Stimulated activated CD4-positive, alpha-beta T cell treated with anti-CD3 and anti-CD28 coated beads, Interleukin-1b, Interleukin-23, amount 100 ng/mL, for 24 hours (primary cell): ENCODE measurements at regions not wholly inside any gene's neighbourhood (a gene's known extent, or its start where the extent isn't known, plus 50 kb on each side); places are given as distances from the start of the nearest gene placed in this dataset.
"Not testable (repeated sequence)": the region's sequence is repeated elsewhere in the genome, so short reads cannot be mapped to it uniquely, and the experiment has no call there.

Experiments
- DNase-seq, 4 experiments: peaks; one replicate each; pipeline ENCODE4 v3.0.0-alpha.2; 2020; ENCODE audit warnings: low read depth in 4 of 4, low spot score in 1 of 4

- DNase-seq, result no peak
Observed at GRCh38 chr16:58862334-58863021, 128.4 kb upstream of the GOT2 start.

GRCh38 chr16:58859958-58860669 lies 126.0 kb upstream of the GOT2 start:
- no peak for DNase-seq

- not testable (repeated sequence) for DNase-seq
Observed at GRCh38 chr16:58858577-58858976, 124.5 kb upstream of the GOT2 start.

- DNase-seq, result no peak
Observed at GRCh38 chr16:58855291-58855863, 121.3 kb upstream of the GOT2 start.

- no peak for DNase-seq
Observed at GRCh38 chr16:58853854-58854791, 120.0 kb upstream of the GOT2 start.

GRCh38 chr16:58850678-58851020 lies 116.5 kb upstream of the GOT2 start:
- DNase-seq, result no peak

GRCh38 chr16:58850019-58850677 lies 116.0 kb upstream of the GOT2 start:
- no peak for DNase-seq

GRCh38 chr16:58848662-58849002 lies 114.5 kb upstream of the GOT2 start:
- no peak for DNase-seq

GRCh38 chr16:58847902-58848661 lies 114.0 kb upstream of the GOT2 start:
- no peak for DNase-seq

- not testable (repeated sequence) for DNase-seq
Observed at GRCh38 chr16:58846226-58846625, 112.1 kb upstream of the GOT2 start.

GRCh38 chr16:58843675-58844074 lies 109.6 kb upstream of the GOT2 start:
- DNase-seq, result no peak

- DNase-seq, result no peak
Observed at GRCh38 chr16:58842746-58843145, 108.6 kb upstream of the GOT2 start.

GRCh38 chr16:58842156-58842555 lies 108.0 kb upstream of the GOT2 start:
- DNase-seq, result no peak

GRCh38 chr16:58837950-58838349 lies 103.8 kb upstream of the GOT2 start:
- DNase-seq, result no peak

GRCh38 chr16:58836427-58836826 lies 102.3 kb upstream of the GOT2 start:
- no peak for DNase-seq

- no peak for DNase-seq
Observed at GRCh38 chr16:58832386-58832895, 98.3 kb upstream of the GOT2 start.

GRCh38 chr16:58831386-58831785 lies 97.3 kb upstream of the GOT2 start:
- no peak for DNase-seq

- no peak for DNase-seq
Observed at GRCh38 chr16:58828901-58829545, 94.9 kb upstream of the GOT2 start.

GRCh38 chr16:58824201-58824600 lies 90.1 kb upstream of the GOT2 start:
- no peak for DNase-seq

- no peak for DNase-seq
Observed at GRCh38 chr16:58821886-58822285, 87.8 kb upstream of the GOT2 start.
